ENCODE measurements at regions not wholly inside any gene's neighbourhood (a gene's known extent, or its start where the extent isn't known, plus 50 kb on each side); places are given as distances from the start of the nearest gene placed in this dataset.

DNA sequence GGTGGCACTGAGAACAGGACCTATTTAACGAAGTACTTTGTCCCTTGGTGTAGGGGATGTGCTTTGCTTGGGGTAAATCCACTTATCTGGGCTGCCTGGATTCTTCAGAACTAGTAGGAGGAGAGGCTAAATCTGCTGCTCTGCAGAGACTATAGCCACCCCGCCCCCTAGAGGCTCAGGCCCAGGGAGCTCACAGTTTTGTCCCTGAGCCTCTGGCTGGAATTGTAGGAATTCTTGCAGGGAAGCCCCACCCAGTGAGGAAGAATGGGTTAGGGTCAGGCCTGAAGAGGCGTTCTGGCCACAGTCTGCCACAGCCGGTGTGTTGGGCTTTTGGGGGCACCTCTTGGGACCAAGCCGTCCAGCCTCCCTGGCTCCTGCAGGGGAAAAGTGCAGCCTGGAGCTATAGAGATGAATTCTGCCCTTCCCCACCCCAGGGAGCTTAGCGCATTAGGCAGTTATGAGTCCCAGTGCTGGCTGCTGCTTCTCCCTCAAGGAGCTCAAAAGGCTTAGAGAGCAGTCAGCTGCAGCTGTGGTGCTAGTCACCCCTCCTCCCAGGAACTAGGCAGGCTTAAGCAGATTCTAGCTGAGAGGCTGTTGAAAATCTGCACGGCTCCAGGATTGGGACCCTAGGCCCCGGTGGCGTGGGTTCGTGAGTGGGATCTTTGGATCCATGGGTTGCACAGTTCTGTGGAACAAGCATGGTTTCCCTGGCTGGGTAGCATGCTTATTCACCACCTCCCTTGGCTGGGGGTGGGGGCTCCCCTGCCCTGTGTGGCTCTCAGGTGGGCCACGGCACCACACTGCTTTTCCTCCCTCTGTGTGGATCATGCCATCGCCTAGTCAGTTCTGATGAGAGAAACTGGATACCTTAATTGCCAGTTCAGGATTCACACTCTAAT lies 237.4 kb upstream of the TOM1L1 start:
- H3K9me3 ChIP-seq (ENCODE audit: control insufficient read depth in 1 of 2, insufficient read depth in 1 of 2, low read depth in 1 of 2, low read length in 2 of 2), result peaks cover 23 to 41% of the 10 kb centered on the region in 2 experiments; a peak in 2 of 4 replicates
- ATAC-seq (no peak), DNase-seq (ENCODE audit: low read depth, low spot score) (no peak)
- H3K4me3 ChIP-seq (replicated peaks in 1 of 2; ENCODE audit: low read depth in 1 of 2, low read length in 2 of 2), result no peak overlapping the region
- no peaks in the 10 kb centered on the region for H3K4me1 ChIP-seq (ENCODE audit: control insufficient read depth in 1 of 2, insufficient read depth in 2 of 2, low read length in 2 of 2)
- ChIA-PET POLR2A (no interaction called here), CTCF (no interaction called here), RAD21 (ENCODE audit: low non-redundant PET in 1 of 2, low total read pairs in 2 of 2, uncharacterized antibody in 2 of 2, unreplicated experiment in 2 of 2) (no interaction called here)
- H3K36me3 ChIP-seq (ENCODE audit: control insufficient read depth in 1 of 2, insufficient read depth in 2 of 2, low read length in 2 of 2), result no peaks in the 10 kb centered on the region
- no peak overlapping the region for H2AFZ ChIP-seq (ENCODE audit: low read depth, low read length, poor library complexity, severe bottlenecking)
- H3K4me2 ChIP-seq (ENCODE audit: low read length), result no peak overlapping the region
- H3K27me3 ChIP-seq (ENCODE audit: insufficient read depth, low read length), result no peaks in the 10 kb centered on the region
- no peaks in the 10 kb centered on the region for H3K79me2 ChIP-seq (ENCODE audit: insufficient read depth, low read length)
- intact Hi-C loops (cut with micrococcal nuclease), result no loop called here
- no peaks in the 10 kb centered on the region for H3K9me2 ChIP-seq (ENCODE audit: insufficient read depth)
- no peak overlapping the region for H3K27ac ChIP-seq (ENCODE audit: low read depth, low read length)
- BruUV-seq (replicated peaks), result no TSS peak
- TF ChIP-seq RAD21 (IDR thresholded peaks at IDR 0.05; ENCODE audit: low read depth) (no peak), POLR2A (IDR thresholded peaks at IDR 0.05; ENCODE audit: borderline replicate concordance, extremely low read depth, insufficient read depth, insufficient read length) (no peak), FOSL1 (IDR thresholded peaks at IDR 0.05; ENCODE audit: low read depth) (no peak), SIN3A (IDR thresholded peaks at IDR 0.05; ENCODE audit: low read depth) (no peak), EZH2 (IDR thresholded peaks at IDR 0.05) (no peak), POLR2AphosphoS5 (IDR thresholded peaks at IDR 0.05; ENCODE audit: low read depth, low read length) (no peak), YY1 (IDR thresholded peaks at IDR 0.05; ENCODE audit: extremely low read depth, insufficient replicate concordance, low read depth, low read length) (no peak), SRF (IDR thresholded peaks at IDR 0.05; ENCODE audit: low read depth) (no peak), JUND (IDR thresholded peaks at IDR 0.05) (no peak)
- TF ChIP-seq, protein P1, sequence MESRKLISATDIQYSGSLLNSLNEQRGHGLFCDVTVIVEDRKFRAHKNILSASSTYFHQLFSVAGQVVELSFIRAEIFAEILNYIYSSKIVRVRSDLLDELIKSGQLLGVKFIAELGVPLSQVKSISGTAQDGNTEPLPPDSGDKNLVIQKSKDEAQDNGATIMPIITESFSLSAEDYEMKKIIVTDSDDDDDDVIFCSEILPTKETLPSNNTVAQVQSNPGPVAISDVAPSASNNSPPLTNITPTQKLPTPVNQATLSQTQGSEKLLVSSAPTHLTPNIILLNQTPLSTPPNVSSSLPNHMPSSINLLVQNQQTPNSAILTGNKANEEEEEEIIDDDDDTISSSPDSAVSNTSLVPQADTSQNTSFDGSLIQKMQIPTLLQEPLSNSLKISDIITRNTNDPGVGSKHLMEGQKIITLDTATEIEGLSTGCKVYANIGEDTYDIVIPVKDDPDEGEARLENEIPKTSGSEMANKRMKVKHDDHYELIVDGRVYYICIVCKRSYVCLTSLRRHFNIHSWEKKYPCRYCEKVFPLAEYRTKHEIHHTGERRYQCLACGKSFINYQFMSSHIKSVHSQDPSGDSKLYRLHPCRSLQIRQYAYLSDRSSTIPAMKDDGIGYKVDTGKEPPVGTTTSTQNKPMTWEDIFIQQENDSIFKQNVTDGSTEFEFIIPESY (IDR thresholded peaks at IDR 0.05; ENCODE audit: extremely low read depth, insufficient replicate concordance, low read length), result no peak
- TF ChIP-seq, protein P2, sequence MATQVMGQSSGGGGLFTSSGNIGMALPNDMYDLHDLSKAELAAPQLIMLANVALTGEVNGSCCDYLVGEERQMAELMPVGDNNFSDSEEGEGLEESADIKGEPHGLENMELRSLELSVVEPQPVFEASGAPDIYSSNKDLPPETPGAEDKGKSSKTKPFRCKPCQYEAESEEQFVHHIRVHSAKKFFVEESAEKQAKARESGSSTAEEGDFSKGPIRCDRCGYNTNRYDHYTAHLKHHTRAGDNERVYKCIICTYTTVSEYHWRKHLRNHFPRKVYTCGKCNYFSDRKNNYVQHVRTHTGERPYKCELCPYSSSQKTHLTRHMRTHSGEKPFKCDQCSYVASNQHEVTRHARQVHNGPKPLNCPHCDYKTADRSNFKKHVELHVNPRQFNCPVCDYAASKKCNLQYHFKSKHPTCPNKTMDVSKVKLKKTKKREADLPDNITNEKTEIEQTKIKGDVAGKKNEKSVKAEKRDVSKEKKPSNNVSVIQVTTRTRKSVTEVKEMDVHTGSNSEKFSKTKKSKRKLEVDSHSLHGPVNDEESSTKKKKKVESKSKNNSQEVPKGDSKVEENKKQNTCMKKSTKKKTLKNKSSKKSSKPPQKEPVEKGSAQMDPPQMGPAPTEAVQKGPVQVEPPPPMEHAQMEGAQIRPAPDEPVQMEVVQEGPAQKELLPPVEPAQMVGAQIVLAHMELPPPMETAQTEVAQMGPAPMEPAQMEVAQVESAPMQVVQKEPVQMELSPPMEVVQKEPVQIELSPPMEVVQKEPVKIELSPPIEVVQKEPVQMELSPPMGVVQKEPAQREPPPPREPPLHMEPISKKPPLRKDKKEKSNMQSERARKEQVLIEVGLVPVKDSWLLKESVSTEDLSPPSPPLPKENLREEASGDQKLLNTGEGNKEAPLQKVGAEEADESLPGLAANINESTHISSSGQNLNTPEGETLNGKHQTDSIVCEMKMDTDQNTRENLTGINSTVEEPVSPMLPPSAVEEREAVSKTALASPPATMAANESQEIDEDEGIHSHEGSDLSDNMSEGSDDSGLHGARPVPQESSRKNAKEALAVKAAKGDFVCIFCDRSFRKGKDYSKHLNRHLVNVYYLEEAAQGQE (IDR thresholded peaks at IDR 0.05; ENCODE audit: low read depth), result no peak
- TF ChIP-seq, protein P3, sequence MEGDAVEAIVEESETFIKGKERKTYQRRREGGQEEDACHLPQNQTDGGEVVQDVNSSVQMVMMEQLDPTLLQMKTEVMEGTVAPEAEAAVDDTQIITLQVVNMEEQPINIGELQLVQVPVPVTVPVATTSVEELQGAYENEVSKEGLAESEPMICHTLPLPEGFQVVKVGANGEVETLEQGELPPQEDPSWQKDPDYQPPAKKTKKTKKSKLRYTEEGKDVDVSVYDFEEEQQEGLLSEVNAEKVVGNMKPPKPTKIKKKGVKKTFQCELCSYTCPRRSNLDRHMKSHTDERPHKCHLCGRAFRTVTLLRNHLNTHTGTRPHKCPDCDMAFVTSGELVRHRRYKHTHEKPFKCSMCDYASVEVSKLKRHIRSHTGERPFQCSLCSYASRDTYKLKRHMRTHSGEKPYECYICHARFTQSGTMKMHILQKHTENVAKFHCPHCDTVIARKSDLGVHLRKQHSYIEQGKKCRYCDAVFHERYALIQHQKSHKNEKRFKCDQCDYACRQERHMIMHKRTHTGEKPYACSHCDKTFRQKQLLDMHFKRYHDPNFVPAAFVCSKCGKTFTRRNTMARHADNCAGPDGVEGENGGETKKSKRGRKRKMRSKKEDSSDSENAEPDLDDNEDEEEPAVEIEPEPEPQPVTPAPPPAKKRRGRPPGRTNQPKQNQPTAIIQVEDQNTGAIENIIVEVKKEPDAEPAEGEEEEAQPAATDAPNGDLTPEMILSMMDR (IDR thresholded peaks at IDR 0.05 in 2 of 3, conservative IDR thresholded peaks at IDR 0.05 in 1 of 3; ENCODE audit: borderline replicate concordance in 1 of 3, insufficient read depth in 1 of 3, low read depth in 2 of 3, low read length in 2 of 3), result no peak
- H3K9ac ChIP-seq (ENCODE audit: low read length), result no peak overlapping the region
- H4K20me1 ChIP-seq (ENCODE audit: insufficient read depth), result no peaks in the 10 kb centered on the region
